ENCODE measurements at regions not wholly inside any gene's neighbourhood (a gene's known extent, or its start where the extent isn't known, plus 50 kb on each side); places are given as distances from the start of the nearest gene placed in this dataset.

DNA sequence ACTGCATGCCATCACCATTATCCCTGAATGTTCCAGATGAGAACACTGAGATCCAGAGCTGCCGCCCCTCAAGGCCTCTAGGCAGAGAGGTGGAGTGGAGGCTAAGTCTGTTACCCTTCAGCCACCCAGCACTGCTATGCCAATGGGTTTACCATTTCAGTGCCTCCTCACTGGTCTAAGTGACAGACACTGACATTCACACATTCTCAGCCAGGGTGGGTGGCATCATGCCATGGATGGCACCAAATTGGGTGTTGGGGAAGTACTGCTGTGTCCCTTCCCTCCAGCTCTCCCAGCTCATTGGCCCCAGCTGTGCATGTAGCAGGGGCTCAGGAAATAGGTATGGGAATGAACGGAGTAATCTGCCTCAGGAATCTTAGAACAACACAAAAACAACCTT, 96.8 kb upstream of the PLET1 start:
- no peak for DNase-seq

GRCh38 chr11:112361396-112361795, 100.7 kb upstream of the PLET1 start:
- DNase-seq: no peak

GRCh38 chr11:112363527-112363926, 102.9 kb upstream of the PLET1 start:
- no peak for DNase-seq

GRCh38 chr11:112364962-112365481, 104.4 kb upstream of the PLET1 start:
- no peak for DNase-seq

DNA sequence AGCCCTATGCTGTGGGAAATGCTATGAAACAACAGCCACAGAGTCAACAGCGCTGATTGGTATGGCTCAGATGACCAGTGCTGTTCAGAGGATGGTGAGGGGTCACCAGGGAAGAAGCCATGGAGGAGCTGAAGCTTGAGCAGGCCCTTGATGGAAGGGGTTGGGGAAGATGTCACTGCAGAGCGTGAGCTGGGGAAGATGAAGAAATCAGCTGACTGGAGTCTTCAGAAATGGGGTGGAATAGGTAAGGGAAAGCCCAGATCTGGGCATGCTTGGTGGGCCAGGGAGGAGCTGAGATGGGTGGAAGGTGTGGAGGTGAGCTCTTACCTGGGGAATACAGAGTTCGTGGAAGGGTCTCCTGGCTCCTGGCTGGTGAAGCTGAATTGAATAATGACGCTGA, 105.4 kb upstream of the PLET1 start:
- no peak for DNase-seq

DNA sequence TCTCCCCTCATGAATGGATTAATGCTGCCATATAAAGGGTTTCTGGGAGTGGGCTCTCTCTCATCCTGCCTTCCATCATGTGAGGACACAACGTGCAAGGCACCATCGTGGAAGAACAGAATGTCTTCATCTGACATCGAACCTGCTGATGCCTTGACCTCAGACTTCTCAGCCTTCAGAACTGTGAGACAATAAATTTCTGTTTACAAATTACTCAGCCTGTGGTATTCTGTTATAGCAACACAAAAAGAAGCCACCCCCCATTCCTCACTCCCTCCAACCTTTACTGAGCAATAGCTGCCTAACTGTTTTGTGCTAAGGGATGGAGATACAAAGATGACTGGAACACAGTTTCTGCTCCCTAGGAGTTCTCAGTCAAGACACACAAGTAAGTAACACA, 106.1 kb upstream of the PLET1 start:
- DNase-seq: no peak

GRCh38 chr11:112367461-112367860, 106.8 kb upstream of the PLET1 start:
- DNase-seq: no peak

- DNase-seq: no peak
These were observed 107.2 kb upstream of the PLET1 start for GRCh38 chr11:112367895-112368294.

DNA sequence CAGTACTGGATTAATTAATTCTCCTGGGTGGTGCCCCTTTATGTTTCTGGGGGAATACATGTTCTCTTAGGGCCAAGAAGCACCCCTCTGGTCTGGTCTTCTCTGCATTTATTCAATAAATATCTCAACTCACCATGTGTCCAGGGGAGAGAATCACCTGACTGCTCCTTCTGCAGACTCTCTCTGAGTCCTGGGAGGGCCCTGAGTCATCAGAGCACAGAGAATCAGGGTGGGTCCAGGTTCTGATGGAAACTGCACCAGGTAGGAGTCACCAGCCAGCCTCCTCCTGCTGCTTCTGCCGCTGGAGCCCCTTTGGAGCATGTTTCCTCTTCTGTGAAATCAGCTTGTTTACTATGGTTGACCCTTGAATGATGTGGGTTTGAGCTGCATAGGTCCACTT, 107.7 kb upstream of the PLET1 start:
- DNase-seq: no peak

- DNase-seq: no peak
These were observed 108.7 kb upstream of the PLET1 start for GRCh38 chr11:112369374-112369773.

- DNase-seq: no peak
These were observed 109.3 kb upstream of the PLET1 start for GRCh38 chr11:112369916-112370315.

DNA sequence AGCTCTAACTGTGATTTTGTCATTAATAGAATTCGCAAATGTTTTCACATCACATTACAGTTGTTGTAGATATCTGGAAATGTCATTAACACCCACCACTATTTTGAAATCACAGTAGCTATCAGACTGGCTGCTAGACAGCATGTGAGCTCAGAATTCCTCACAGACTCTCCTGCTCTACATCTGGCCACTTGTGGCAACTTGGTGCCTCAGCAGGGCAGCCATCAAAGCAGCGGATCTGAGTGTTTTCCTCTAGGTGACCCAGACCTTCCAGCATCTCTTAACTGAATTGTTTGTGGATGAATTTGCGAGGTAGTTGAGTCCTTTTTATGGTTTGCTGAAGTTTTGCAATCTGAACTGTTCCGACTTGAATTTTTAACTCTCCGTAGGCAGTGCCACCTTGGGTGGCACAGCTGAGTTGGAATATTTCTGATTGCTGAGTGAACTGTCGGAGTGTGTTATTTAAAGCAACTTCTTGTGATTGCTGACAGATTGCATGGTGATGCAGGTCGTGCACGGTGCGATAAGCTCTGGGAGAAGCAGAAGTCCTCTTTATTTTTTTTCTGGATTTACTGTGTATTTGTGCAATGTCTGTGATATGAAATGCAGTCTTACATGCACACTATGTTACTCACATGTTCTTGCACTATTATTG, 114.0 kb upstream of the PLET1 start:
- DNase-seq: no peak

GRCh38 chr11:112377946-112378345, 117.3 kb upstream of the PLET1 start:
- DNase-seq: peak; percentile 42

GRCh38 chr11:112380464-112380863, 119.8 kb upstream of the PLET1 start:
- DNase-seq: no peak

DNA sequence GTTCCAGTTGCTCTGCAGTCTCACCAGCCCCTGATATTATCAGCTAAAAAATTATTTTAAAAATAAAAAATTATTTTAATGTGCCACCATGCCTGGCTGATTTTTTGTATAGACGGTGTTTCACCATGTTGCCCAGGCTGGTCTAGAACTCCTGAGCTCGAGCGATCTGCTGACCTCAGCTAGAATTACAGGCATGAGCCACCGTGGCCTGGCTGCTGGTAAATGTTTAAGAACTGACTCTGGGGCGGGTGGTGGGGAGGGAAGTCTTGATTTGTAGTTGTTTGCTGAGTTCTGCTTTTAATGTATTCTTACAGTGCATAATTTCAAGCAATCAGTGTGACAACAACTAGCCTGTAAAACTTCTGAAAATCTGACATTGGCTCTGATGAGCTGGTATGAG, 120.9 kb upstream of the PLET1 start:
- no peak for DNase-seq

DNA sequence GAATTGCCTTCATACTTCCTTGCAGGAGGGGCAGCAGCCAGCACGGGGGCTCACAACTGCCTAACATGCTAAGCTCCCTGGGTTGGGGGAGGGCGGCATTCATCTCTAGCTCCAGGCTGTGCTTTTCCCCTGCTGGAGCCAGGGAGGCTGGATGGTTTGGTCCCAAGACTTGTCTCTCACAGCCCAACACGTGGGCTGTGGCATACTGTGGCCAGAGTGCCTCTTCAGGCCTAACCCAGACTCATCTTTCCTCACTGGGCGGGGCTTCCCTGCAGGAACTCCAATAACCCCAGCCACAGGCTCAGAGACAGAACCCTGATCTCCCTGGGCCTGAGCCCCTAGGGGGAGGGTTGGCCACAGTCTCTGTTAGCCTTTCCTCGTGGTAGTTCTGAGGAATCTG, 121.9 kb upstream of the PLET1 start:
- DNase-seq: no peak

GRCh38 chr11:112388496-112388895, 127.8 kb upstream of the PLET1 start:
- DNase-seq: no peak

GRCh38 chr11:112391086-112391485, 130.4 kb upstream of the PLET1 start:
- no peak for DNase-seq

- DNase-seq: peak; percentile 88
These were observed 132.2 kb upstream of the PLET1 start for GRCh38 chr11:112392904-112393303.

DNA sequence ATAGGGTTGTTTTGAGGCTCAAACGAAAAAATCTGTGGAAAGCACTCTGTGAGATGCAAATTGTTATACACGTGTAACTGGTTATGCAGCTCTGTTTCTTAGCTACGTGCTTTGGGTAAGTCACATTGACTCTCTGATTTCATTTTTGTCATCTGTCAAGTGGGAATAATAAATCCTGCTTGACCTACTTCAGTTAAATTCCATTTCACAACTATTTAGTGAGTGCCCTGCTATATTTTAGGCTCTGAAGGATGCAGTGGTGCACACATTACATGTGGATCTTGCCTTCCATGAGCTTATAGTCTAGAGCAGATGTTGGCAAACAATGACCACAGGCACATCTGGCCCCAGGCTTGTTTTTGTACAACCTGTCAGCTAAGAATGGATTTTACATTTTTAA, 133.6 kb upstream of the PLET1 start:
- no peak for DNase-seq

GRCh38 chr11:112396076-112396475, 135.4 kb upstream of the PLET1 start:
- DNase-seq: no peak

DNA sequence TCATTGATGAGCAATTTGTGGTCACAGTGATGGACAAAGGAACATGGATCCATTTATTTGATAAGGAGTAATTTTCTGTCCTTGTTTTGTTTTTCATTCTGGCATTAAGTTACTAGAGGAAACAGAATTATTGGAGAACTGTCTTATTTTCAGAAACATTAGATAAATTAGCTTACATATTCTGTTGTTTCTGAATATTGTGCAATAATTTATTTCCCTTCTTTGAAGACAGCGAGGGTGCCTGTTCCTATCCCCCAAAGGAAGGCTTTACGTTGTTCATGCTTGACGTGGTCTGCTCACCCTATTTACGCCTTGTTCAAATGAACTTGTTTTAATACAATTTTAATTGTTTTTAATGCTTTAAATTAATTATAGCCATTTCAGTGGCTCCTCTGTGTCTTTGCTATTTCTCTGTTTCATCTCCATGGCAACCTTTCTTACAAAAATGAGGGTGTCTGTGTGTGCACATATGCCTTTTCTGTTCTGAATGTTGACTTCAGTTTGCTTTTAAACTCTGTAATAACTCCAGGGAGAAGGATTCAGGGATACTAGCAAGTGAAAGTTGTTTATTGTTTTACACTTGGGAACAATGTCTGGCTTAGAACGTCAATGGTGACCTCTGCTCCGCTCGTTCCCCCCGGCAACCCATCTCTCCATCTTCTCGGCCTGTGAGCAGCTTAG, 138.3 kb upstream of the PLET1 start:
- no peak for DNase-seq

DNA sequence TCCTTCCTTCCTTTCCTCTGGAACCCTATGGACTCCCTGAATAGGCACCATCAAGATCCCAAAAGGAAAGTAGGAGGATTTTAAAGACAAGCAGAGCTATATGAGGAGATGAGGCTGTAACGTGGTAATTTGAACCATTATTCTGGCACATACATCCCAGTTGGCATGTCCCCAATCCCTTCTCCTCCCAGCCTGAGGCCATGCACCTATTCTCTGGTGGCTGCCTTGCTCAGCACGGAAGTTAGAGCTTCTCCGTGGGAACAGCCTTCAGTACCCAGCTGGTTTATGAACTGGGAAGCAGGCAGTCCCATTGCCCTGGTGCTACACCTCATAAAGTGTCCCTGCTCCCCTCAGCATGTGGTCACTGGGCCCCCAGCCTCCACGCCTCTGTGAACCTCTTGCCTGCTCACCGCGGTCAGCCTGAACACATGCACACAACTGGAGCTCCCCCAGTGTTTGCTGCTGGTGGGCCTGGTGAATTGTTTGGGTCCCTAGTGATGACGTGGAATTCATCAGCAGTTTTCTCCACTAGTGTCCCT, 139.9 kb upstream of the PLET1 start:
- no peak for DNase-seq

DNA sequence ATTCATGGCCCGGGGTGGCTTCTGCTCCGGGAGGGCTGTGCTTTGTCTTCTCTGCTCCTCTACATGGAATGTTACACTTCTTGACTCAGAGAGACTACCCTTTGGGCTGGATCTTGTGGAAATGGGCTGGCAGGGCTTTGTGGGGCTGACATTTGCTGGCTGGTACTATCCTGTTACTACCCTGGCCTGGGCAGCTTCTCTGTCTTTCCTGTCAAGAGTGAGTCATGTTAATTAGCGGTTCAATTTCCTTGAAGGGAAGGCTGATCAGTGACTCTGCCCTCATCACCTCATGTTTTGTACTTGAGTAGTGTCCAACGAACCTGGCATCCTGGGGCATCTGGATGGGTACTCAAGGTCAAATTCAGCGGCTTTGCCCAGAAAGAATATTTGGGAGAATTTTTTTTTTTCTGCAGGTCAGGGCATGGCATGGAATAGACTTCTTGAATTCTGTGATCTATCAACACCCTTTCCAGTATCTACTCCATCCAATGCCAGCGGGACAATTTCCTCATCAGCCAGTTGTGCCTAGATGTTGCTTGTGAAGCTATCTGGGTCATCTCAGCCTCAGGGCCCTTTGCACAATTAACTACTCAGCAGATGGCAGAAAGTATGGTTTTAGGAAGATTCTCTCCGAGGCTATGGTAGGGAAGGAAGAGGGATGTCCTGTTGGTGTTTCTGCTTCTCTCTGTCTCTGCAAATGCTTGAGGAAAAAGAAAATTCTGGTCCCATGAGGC, 140.5 kb upstream of the PLET1 start:
- DNase-seq: no peak

Measured in NCI-H1436 (cell line).